ENCODE measurements at regions not wholly inside any gene's neighbourhood (a gene's known extent, or its start where the extent isn't known, plus 50 kb on each side); places are given as distances from the start of the nearest gene placed in this dataset.

DNA sequence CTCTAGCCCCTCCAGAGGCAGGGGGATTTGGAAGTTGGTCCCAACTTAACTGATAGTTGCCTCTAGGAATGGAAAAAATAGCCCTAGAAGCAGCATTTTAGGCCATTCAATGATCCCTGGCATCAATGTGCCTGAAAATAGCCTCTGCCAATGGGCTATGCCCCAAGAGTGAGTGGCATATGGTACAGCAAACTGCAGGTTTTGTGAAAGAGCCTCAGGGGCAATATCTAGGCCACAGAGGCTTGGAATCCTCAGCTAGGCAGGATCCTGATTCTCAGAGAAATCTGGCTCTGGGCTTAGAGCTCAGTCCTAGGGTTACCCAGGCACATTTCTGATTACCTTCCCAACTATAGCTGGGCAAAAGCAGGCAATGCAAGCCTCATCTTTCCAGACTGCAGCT is 104.4 kb upstream of the MOCS1 start:
- TF ChIP-seq, protein P1, sequence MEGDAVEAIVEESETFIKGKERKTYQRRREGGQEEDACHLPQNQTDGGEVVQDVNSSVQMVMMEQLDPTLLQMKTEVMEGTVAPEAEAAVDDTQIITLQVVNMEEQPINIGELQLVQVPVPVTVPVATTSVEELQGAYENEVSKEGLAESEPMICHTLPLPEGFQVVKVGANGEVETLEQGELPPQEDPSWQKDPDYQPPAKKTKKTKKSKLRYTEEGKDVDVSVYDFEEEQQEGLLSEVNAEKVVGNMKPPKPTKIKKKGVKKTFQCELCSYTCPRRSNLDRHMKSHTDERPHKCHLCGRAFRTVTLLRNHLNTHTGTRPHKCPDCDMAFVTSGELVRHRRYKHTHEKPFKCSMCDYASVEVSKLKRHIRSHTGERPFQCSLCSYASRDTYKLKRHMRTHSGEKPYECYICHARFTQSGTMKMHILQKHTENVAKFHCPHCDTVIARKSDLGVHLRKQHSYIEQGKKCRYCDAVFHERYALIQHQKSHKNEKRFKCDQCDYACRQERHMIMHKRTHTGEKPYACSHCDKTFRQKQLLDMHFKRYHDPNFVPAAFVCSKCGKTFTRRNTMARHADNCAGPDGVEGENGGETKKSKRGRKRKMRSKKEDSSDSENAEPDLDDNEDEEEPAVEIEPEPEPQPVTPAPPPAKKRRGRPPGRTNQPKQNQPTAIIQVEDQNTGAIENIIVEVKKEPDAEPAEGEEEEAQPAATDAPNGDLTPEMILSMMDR (IDR thresholded peaks at IDR 0.05), result no peak
- TF ChIP-seq POLR2A (IDR thresholded peaks at IDR 0.05), result no peak

Data from right lobe of liver (tissue), 4 donors.